ENCODE measurements at regions not wholly inside any gene's neighbourhood (a gene's known extent, or its start where the extent isn't known, plus 50 kb on each side); places are given as distances from the start of the nearest gene placed in this dataset.

DNA sequence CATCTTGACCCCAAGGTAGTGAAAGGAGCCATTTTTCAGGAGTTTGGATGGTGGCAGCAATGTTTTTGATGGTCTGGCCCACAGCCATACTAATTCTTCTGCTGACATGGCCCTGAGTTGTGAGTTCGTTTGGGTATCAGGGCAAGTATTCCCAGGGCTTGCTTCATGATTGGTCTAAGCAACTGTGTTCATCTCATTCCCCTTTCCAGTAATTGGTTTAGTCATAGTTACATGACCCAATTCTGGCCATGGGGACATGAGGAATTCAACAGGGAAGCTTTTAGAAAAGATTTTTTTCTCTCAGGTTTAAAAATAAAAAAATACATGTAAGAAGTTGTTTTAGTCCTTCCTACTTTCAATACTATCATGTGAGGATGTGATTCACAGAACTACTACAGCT lies 150.5 kb upstream of the NPHP3 start:
- Histone ChIP-seq H3K27me3 (no peaks in the 10 kb centered on the region), H3K36me3 (ENCODE audit: low read depth, missing control alignments) (no peaks in the 10 kb centered on the region), H3K4me1 (no peaks in the 10 kb centered on the region), H3K4me3 (no peak overlapping the region), H3K27ac (no peak overlapping the region), H3K9me3 (no peaks in the 10 kb centered on the region)
- 40 to 62% methylated on average over 1 of the region's 1 CpG for WGBS, 2 donors
- intact Hi-C loops (cut with DNase I; ENCODE audit: low total_unique reads), result no loop called here
- TF ChIP-seq POLR2A (IDR thresholded peaks at IDR 0.05), result no peak
- TF ChIP-seq, protein P1, sequence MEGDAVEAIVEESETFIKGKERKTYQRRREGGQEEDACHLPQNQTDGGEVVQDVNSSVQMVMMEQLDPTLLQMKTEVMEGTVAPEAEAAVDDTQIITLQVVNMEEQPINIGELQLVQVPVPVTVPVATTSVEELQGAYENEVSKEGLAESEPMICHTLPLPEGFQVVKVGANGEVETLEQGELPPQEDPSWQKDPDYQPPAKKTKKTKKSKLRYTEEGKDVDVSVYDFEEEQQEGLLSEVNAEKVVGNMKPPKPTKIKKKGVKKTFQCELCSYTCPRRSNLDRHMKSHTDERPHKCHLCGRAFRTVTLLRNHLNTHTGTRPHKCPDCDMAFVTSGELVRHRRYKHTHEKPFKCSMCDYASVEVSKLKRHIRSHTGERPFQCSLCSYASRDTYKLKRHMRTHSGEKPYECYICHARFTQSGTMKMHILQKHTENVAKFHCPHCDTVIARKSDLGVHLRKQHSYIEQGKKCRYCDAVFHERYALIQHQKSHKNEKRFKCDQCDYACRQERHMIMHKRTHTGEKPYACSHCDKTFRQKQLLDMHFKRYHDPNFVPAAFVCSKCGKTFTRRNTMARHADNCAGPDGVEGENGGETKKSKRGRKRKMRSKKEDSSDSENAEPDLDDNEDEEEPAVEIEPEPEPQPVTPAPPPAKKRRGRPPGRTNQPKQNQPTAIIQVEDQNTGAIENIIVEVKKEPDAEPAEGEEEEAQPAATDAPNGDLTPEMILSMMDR (IDR thresholded peaks at IDR 0.05), result no peak
- DNase-seq, result no peak

DNA sequence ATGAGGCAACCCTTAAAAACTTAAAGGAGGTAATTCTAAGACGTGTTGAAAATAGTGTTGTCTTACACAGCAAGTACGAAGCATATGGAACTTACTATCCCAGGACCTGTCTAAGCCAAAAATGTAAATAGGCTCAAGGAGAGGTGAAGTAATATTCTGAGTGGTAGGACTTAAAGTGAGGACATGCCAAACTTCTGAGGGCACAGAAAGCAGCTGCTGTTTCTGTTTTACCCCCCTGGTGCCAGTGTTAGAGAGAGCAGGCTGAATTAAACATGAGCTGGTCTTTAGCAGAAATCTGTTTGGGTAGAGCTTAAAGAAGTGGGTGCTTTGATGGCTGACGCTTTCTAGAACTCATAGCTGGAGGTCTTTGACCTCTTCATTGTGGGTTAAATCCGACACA lies 149.7 kb upstream of the NPHP3 start:
- Histone ChIP-seq H3K27me3 (no peaks in the 10 kb centered on the region), H3K4me3 (no peak overlapping the region), H3K9me3 (no peaks in the 10 kb centered on the region), H3K36me3 (ENCODE audit: low read depth, missing control alignments) (no peaks in the 10 kb centered on the region), H3K4me1 (no peaks in the 10 kb centered on the region), H3K27ac (no peak overlapping the region)
- intact Hi-C loops (cut with DNase I; ENCODE audit: low total_unique reads), result no loop called here
- 86 to 92% methylated on average over 4 of the region's 4 CpGs for WGBS, 2 donors
- no peak for DNase-seq
- no peak for TF ChIP-seq POLR2A (IDR thresholded peaks at IDR 0.05)
- TF ChIP-seq, protein P1 (IDR thresholded peaks at IDR 0.05), result no peak

DNA sequence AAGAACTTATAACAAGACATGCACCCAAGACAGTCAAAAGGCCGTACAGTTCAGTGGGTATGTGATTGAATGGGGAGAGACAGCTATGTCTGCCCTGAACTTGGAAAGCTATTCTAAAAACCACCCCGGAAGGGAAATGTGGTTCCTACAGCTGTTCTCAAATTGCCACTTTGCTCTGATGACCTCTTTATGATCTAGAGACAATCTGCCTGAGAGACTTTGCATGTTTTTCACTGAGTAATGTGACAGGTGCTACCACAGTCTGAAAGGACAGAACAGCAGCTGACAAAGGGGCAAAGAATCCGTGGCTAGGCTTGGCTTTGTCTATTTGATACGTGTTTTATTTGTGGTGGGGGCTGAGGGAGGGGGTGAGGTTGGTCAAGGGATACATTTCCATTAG lies 148.3 kb upstream of the NPHP3 start:
- no peak overlapping the region for H3K4me3 ChIP-seq
- H3K27ac ChIP-seq, result no peak overlapping the region
- intact Hi-C loops (cut with DNase I; ENCODE audit: low total_unique reads), result no loop called here
- no peaks in the 10 kb centered on the region for H3K4me1 ChIP-seq
- no peak for DNase-seq
- WGBS, 2 donors, result 65 to 70% methylated on average over 4 of the region's 4 CpGs
- no peaks in the 10 kb centered on the region for H3K36me3 ChIP-seq (ENCODE audit: low read depth, missing control alignments)
- no peak for TF ChIP-seq POLR2A (IDR thresholded peaks at IDR 0.05)
- TF ChIP-seq, protein P1 (IDR thresholded peaks at IDR 0.05), result no peak
- no peaks in the 10 kb centered on the region for H3K9me3 ChIP-seq
- H3K27me3 ChIP-seq, result no peaks in the 10 kb centered on the region

DNA sequence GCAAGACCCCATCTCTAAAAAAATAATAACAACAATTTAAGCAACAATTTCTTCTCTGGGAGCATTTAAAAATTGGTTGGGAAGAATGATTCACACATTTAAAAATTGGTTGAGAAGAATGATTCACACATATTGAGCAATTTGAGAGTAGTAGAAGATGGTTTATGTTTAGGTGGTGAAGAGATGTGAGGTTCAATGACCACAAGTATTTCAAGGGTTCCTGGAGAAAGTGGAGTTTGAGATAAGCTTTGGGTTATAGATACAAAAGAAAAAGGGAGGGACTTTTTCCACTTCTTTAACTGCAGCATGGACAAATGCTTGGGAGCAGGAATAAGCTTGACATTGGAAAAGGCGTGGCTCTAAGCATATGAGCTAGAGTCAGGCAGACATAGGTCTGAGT lies 145.7 kb upstream of the NPHP3 start:
- Histone ChIP-seq H3K27ac (no peak overlapping the region), H3K4me3 (no peak overlapping the region), H3K9me3 (no peaks in the 10 kb centered on the region), H3K27me3 (no peaks in the 10 kb centered on the region), H3K36me3 (ENCODE audit: low read depth, missing control alignments) (no peaks in the 10 kb centered on the region), H3K4me1 (no peaks in the 10 kb centered on the region)
- no peak for DNase-seq
- TF ChIP-seq, protein P1 (IDR thresholded peaks at IDR 0.05), result no peak
- no peak for TF ChIP-seq POLR2A (IDR thresholded peaks at IDR 0.05)
- 95 to 96% methylated on average over 1 of the region's 1 CpG for WGBS, 2 donors
- intact Hi-C loops (cut with DNase I; ENCODE audit: low total_unique reads), result no loop called here

DNA sequence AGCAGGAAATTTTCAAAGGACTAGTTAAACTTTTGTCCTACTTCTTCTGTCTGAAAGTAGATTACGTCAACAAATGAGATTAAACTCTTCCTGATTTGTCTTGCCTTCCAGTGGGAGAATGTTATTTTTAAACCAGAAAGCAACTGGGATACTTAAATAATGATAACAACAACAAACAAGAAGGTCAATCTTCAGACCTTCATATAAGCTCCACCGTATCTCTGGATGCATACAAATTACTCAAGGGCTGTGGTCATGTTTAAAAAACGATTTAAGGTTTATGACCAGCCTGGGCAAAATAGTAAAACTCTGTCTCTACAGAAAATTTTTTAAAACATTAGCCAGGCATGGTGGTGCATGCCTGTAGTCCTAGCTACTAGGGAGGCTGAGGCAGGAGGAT lies 145.3 kb upstream of the NPHP3 start:
- H3K4me1 ChIP-seq, result no peaks in the 10 kb centered on the region
- TF ChIP-seq, protein P1 (IDR thresholded peaks at IDR 0.05), result no peak
- TF ChIP-seq POLR2A (IDR thresholded peaks at IDR 0.05), result no peak
- DNase-seq, result no peak
- no peaks in the 10 kb centered on the region for H3K9me3 ChIP-seq
- intact Hi-C loops (cut with DNase I; ENCODE audit: low total_unique reads), result no loop called here
- H3K36me3 ChIP-seq (ENCODE audit: low read depth, missing control alignments), result no peaks in the 10 kb centered on the region
- no peaks in the 10 kb centered on the region for H3K27me3 ChIP-seq
- H3K27ac ChIP-seq, result no peak overlapping the region
- no peak overlapping the region for H3K4me3 ChIP-seq
- WGBS, 2 donors, result 51 to 53% methylated on average over 3 of the region's 3 CpGs

Data from testis (tissue), 2 donors.